Activated CD4-positive, alpha-beta T cell treated with anti-CD3 and anti-CD28 coated beads, Interleukin-2, amount 10 ng/mL, durations not matched to agents 7 days and 5 days (primary cell): ENCODE measurements at regions not wholly inside any gene's neighbourhood (a gene's known extent, or its start where the extent isn't known, plus 50 kb on each side); places are given as distances from the start of the nearest gene placed in this dataset.
"Not testable (repeated sequence)": the region's sequence is repeated elsewhere in the genome, so short reads cannot be mapped to it uniquely, and the experiment has no call there.

ENCODE experiments used
- CTCF ChIA-PET: fragments of 350-600 bp; sonication (Branson Sonifier 250); formaldehyde crosslinking; loops from one replicate; lab custom pipeline; 2021; ENCODE audit warnings: antibody characterized with exemption; lab: Charles Lee
- POLR2A ChIA-PET: fragments of 350-600 bp; sonication (Branson Sonifier 250); formaldehyde crosslinking; loops from one replicate; lab custom pipeline; 2021; ENCODE audit warnings: antibody characterized with exemption; lab: Charles Lee
- DNase-seq: peaks from one replicate; pipeline ENCODE4 v3.0.0-alpha.2; 2020
- H3K27ac Mint-ChIP-seq: one replicate; pipeline ENCODE4 v1.8.0; 2021; ENCODE audit warnings: mild to moderate bottlenecking, moderate library complexity, mixed read lengths
- H3K27me3 Mint-ChIP-seq: one replicate; pipeline ENCODE4 v1.8.0; 2021; ENCODE audit warnings: mixed read lengths
- H3K36me3 Mint-ChIP-seq: one replicate; pipeline ENCODE4 v1.8.0; 2021; ENCODE audit warnings: low read depth, mixed read lengths
- H3K4me1 Mint-ChIP-seq: one replicate; pipeline ENCODE4 v1.8.0; 2021; ENCODE audit warnings: mixed read lengths
- H3K4me3 Mint-ChIP-seq: one replicate; pipeline ENCODE4 v1.8.0; 2021; ENCODE audit warnings: mild to moderate bottlenecking, moderate library complexity, mixed read lengths
- H3K9me3 Mint-ChIP-seq: one replicate; pipeline ENCODE4 v1.8.0; 2021; ENCODE audit warnings: mixed read lengths

GRCh38 chr13:103471896-103472295, 405.7 kb upstream of the SLC10A2 start:
- Mint-ChIP-seq H3K27me3 (no peaks in the 10 kb centered on the region), H3K9me3 (no peaks in the 10 kb centered on the region), H3K36me3 (no peaks in the 10 kb centered on the region), H3K4me1 (no peaks in the 10 kb centered on the region), H3K27ac (no peak overlapping the region), H3K4me3 (no peak overlapping the region)
- DNase-seq: no peak
- ChIA-PET CTCF (no interaction called here), POLR2A (no interaction called here)

GRCh38 chr13:103469771-103470170, 403.6 kb upstream of the SLC10A2 start:
- POLR2A ChIA-PET: no interaction called here
- no peaks in the 10 kb centered on the region for H3K36me3 Mint-ChIP-seq
- CTCF ChIA-PET: no interaction called here
- no peak overlapping the region for H3K27ac Mint-ChIP-seq
- H3K4me3 Mint-ChIP-seq: no peak overlapping the region
- no peaks in the 10 kb centered on the region for H3K27me3 Mint-ChIP-seq
- H3K4me1 Mint-ChIP-seq: no peaks in the 10 kb centered on the region
- H3K9me3 Mint-ChIP-seq: peaks cover 1% of the 10 kb centered on the region
- no peak for DNase-seq

GRCh38 chr13:103466761-103467160, 400.5 kb upstream of the SLC10A2 start:
- no peaks in the 10 kb centered on the region for H3K4me1 Mint-ChIP-seq
- no peak for DNase-seq
- ChIA-PET CTCF (no interaction called here), POLR2A (no interaction called here)
- no peak overlapping the region for H3K27ac Mint-ChIP-seq
- H3K4me3 Mint-ChIP-seq: no peak overlapping the region
- H3K27me3 Mint-ChIP-seq: no peaks in the 10 kb centered on the region
- H3K9me3 Mint-ChIP-seq: peaks cover 3% of the 10 kb centered on the region
- H3K36me3 Mint-ChIP-seq: no peaks in the 10 kb centered on the region

- H3K27me3 Mint-ChIP-seq, H3K27ac Mint-ChIP-seq, CTCF ChIA-PET, DNase-seq, H3K4me3 Mint-ChIP-seq, H3K4me1 Mint-ChIP-seq, POLR2A ChIA-PET, H3K36me3 Mint-ChIP-seq: not testable (repeated sequence)
- peaks cover 12% of the 10 kb centered on the region for H3K9me3 Mint-ChIP-seq
These were observed 394.0 kb upstream of the SLC10A2 start for GRCh38 chr13:103460246-103460645.

- POLR2A ChIA-PET, H3K4me1 Mint-ChIP-seq, H3K27ac Mint-ChIP-seq, H3K27me3 Mint-ChIP-seq, DNase-seq, CTCF ChIA-PET, H3K36me3 Mint-ChIP-seq, H3K9me3 Mint-ChIP-seq, H3K4me3 Mint-ChIP-seq: not testable (repeated sequence)
These were observed 390.8 kb upstream of the SLC10A2 start for GRCh38 chr13:103457050-103457449.

GRCh38 chr13:103451656-103452055, 385.4 kb upstream of the SLC10A2 start:
- Mint-ChIP-seq H3K4me3 (no peak overlapping the region), H3K27me3 (no peaks in the 10 kb centered on the region), H3K9me3 (no peaks in the 10 kb centered on the region), H3K36me3 (no peaks in the 10 kb centered on the region), H3K4me1 (no peaks in the 10 kb centered on the region), H3K27ac (no peak overlapping the region)
- ChIA-PET POLR2A (no interaction called here), CTCF (no interaction called here)
- no peak for DNase-seq

GRCh38 chr13:103443604-103444003, 377.4 kb upstream of the SLC10A2 start:
- POLR2A ChIA-PET: no interaction called here
- no peaks in the 10 kb centered on the region for H3K4me1 Mint-ChIP-seq
- H3K9me3 Mint-ChIP-seq: no peaks in the 10 kb centered on the region
- no peak overlapping the region for H3K27ac Mint-ChIP-seq
- no peaks in the 10 kb centered on the region for H3K27me3 Mint-ChIP-seq
- CTCF ChIA-PET: no interaction called here
- no peak overlapping the region for H3K4me3 Mint-ChIP-seq
- no peak for DNase-seq
- no peaks in the 10 kb centered on the region for H3K36me3 Mint-ChIP-seq

GRCh38 chr13:103437651-103438050, 371.4 kb upstream of the SLC10A2 start:
- H3K9me3 Mint-ChIP-seq: no peaks in the 10 kb centered on the region
- DNase-seq: no peak
- H3K36me3 Mint-ChIP-seq: no peaks in the 10 kb centered on the region
- no peak overlapping the region for H3K27ac Mint-ChIP-seq
- H3K27me3 Mint-ChIP-seq: no peaks in the 10 kb centered on the region
- no peak overlapping the region for H3K4me3 Mint-ChIP-seq
- POLR2A ChIA-PET: no interaction called here
- no peaks in the 10 kb centered on the region for H3K4me1 Mint-ChIP-seq
- CTCF ChIA-PET: no interaction called here

- Mint-ChIP-seq H3K9me3 (no peaks in the 10 kb centered on the region), H3K4me3 (no peak overlapping the region), H3K4me1 (no peaks in the 10 kb centered on the region), H3K36me3 (no peaks in the 10 kb centered on the region), H3K27me3 (no peaks in the 10 kb centered on the region), H3K27ac (no peak overlapping the region)
- ChIA-PET POLR2A (no interaction called here), CTCF (no interaction called here)
- no peak for DNase-seq
These were observed 369.9 kb upstream of the SLC10A2 start for GRCh38 chr13:103436057-103436654.

- Mint-ChIP-seq H3K4me3 (no peak overlapping the region), H3K4me1 (no peaks in the 10 kb centered on the region), H3K36me3 (no peaks in the 10 kb centered on the region), H3K27ac (no peak overlapping the region), H3K27me3 (no peaks in the 10 kb centered on the region), H3K9me3 (no peaks in the 10 kb centered on the region)
- POLR2A ChIA-PET: no interaction called here
- CTCF ChIA-PET: no interaction called here
- no peak for DNase-seq
These were observed 365.6 kb upstream of the SLC10A2 start for GRCh38 chr13:103431856-103432255.

GRCh38 chr13:103430368-103430767, 364.2 kb upstream of the SLC10A2 start:
- Mint-ChIP-seq H3K27me3 (no peaks in the 10 kb centered on the region), H3K9me3 (no peaks in the 10 kb centered on the region), H3K4me3 (no peak overlapping the region), H3K4me1 (no peaks in the 10 kb centered on the region), H3K36me3 (no peaks in the 10 kb centered on the region), H3K27ac (no peak overlapping the region)
- ChIA-PET POLR2A (no interaction called here), CTCF (no interaction called here)
- no peak for DNase-seq

GRCh38 chr13:103410002-103410401, 343.8 kb upstream of the SLC10A2 start:
- no peak for DNase-seq
- Mint-ChIP-seq H3K4me3 (no peak overlapping the region), H3K4me1 (no peaks in the 10 kb centered on the region), H3K27me3 (no peaks in the 10 kb centered on the region), H3K36me3 (no peaks in the 10 kb centered on the region), H3K27ac (no peak overlapping the region), H3K9me3 (no peaks in the 10 kb centered on the region)
- CTCF ChIA-PET: no interaction called here
- POLR2A ChIA-PET: no interaction called here

GRCh38 chr13:103406967-103407366, 340.8 kb upstream of the SLC10A2 start:
- Mint-ChIP-seq H3K27me3 (no peaks in the 10 kb centered on the region), H3K4me3 (no peak overlapping the region), H3K36me3 (no peaks in the 10 kb centered on the region), H3K9me3 (no peaks in the 10 kb centered on the region), H3K4me1 (no peaks in the 10 kb centered on the region), H3K27ac (no peak overlapping the region)
- POLR2A ChIA-PET: no interaction called here
- DNase-seq: no peak
- CTCF ChIA-PET: no interaction called here

GRCh38 chr13:103405297-103405696, 339.1 kb upstream of the SLC10A2 start:
- no peak for DNase-seq
- Mint-ChIP-seq H3K27ac (no peak overlapping the region), H3K4me3 (no peak overlapping the region), H3K4me1 (no peaks in the 10 kb centered on the region), H3K27me3 (no peaks in the 10 kb centered on the region), H3K36me3 (no peaks in the 10 kb centered on the region), H3K9me3 (no peaks in the 10 kb centered on the region)
- ChIA-PET POLR2A (no interaction called here), CTCF (no interaction called here)
